Superior temporal gyrus (tissue), 1 donor: ENCODE measurements at regions not wholly inside any gene's neighbourhood (a gene's known extent, or its start where the extent isn't known, plus 50 kb on each side); places are given as distances from the start of the nearest gene placed in this dataset.
"Not testable (repeated sequence)": the region's sequence is repeated elsewhere in the genome, so short reads cannot be mapped to it uniquely, and the experiment has no call there.

Experiments
- DNase-seq: peaks from one replicate; pipeline ENCODE4 v3.0.0-alpha.2; 2016; ENCODE audit errors: extremely low spot score

GRCh38 chr18:961644-962355 lies 57.1 kb downstream of the ADCYAP1 start:
- peak; percentile 69 for DNase-seq

DNA sequence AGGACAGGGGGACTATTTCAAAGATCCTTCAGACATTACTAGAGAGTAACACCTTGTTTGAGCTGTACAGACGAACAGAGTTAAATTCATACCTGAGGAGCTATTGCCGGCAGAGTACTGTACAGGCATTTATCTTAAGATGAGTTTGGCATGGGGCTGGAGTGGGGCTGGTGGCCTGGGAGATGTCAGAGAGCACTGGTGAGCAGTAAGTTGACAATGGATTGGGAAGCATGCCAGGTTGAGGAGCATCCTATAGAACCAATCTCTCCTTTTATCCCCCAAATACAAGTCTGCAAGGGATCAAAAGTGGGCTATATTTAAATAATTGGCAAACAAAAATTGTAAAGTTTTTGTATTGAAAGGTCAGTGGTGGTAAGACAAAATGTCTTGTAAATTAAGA lies 58.6 kb downstream of the ADCYAP1 start:
- DNase-seq, result no peak

- DNase-seq, result no peak
Observed at GRCh38 chr18:965921-966758, 61.5 kb downstream of the ADCYAP1 start.

DNA sequence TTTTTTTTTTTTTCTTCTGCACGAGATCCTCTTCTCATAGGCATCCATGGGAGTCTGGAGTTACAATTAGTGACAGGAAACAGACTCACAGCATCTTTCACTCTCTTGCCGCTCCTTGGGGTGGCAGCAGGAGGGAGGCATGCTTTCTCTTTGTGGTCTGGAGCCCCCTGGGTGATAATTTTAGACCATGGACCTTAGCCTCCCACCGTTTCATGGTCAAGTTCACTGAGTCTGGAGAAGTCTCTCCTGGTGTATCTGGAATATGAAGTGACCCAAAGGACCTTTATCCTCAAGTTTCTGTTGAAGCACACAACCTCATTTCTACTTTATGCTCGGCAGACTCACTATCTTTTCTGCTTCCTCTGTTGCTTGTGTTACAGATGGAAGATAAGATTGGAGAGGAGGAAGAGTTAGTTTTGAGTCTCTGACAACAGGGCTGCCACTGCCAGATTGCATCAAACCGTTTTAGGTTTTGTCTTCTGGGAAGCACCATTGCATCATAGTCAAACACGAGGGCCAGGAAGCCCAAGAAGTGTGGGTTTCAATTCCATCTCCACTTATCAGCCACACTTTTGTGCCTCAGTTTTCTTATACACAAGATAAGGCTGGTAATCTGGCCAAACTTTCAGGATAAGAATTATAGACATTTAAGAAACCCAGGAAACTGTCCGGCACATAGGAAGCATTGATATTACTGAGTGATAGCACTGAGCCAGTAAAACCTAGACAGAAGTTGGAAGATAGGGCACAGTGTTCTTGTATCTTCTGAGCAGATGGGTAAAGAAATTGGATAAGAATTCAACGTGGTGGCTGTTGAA lies 62.3 kb downstream of the ADCYAP1 start:
- DNase-seq, result no peak

- DNase-seq, result not testable (repeated sequence)
Observed at GRCh38 chr18:968910-969309, 64.2 kb downstream of the ADCYAP1 start.

DNA sequence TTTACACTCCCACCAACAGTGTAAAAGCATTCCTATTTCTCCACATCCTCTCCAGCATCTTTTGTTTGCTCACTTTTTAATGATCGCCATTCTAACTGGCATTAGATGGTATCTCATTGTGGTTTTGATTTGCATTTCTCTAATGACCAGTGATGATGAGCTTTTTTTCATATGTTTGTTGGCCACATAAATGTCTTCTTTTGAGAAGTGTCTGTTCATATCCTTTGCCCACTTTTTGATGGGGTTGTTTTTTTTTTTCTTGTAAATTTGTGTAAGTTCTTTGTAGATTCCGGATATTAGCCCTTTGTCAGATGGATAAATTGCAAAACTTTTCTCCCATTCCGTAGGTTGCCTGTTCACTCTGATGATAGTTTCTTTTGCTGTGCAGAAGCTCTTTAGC lies 64.6 kb downstream of the ADCYAP1 start:
- DNase-seq, result not testable (repeated sequence)

- not testable (repeated sequence) for DNase-seq
Observed at GRCh38 chr18:974606-975005, 69.9 kb downstream of the ADCYAP1 start.

GRCh38 chr18:976393-977128 lies 71.9 kb downstream of the ADCYAP1 start:
- DNase-seq, result not testable (repeated sequence)

DNA sequence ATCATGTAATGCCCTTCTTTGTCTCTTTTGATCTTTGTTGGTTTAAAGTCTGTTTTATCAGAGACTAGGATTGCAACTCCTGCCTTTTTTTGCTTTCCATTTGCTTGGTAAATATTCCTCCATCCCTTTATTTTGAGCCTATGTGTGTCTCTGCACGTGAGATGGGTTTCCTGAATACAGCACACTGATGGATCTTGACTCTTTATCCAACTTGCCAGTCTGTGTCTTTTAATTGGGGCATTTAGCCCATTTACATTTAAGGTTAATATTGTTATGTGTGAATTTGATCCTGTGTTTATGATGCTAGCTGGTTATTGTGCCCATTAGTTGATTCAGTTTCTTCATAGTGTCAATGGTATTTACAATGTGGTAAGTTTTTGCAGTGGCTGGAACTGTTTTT lies 72.7 kb downstream of the ADCYAP1 start:
- not testable (repeated sequence) for DNase-seq

DNA sequence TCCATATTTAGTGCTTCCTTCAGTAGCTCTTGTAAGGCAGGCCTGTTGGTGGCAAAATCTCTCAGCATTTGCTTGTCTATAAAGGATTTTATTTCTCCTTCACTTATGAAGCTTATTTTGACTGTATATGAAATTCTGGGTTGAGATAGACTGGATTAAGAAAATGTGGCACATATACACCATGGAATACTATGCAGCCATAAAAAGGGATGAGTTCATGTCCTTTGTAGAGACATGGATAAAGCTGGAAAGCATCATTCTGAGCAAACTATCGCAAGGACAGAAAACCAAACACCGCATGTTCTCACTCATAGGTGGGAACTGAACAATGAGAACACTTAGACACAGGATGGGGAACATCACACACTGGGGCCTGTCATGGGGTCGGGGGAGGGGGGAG lies 73.1 kb downstream of the ADCYAP1 start:
- DNase-seq, result not testable (repeated sequence)

DNA sequence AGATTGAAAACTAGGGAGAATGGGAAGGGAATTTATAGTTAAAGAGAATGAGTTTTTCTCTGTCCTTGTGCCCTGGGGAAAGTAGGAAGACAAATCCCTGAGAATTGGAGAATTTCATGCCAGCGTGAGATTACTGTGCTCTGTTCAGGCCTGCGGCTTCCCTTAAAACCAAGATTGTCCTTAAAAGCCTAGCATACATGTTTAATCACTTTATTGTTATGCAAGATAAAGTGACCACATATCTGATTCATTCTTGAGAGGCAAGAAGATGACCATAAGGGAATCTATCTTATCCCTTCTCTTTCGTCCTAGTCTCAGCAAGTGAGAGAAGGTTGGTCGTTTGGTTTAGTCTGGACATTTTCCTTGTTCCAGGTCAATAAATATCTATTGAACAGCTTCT lies 75.9 kb downstream of the ADCYAP1 start:
- no peak for DNase-seq

- no peak for DNase-seq
Observed at GRCh38 chr18:984004-984403, 79.3 kb downstream of the ADCYAP1 start.

DNA sequence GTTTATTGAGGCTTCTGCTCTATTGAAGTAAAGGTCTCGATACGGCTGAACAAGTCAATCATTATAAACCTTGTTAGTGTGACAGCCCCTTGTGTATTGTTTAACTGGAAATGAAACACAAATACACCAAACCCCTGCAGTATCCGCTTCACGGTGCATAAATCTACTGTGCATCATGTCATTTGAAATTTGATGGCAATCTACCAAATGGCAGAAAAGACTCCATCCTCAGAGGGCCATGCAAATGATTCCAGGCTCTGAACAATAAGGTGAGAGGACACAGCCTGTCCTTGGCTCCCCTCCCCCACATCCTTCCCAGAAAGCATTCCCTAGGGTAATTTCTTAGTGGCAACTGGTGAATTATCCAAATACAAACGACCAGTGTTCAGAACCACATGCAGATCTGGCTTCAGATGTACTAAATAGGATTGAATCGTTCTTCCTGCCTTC lies 80.6 kb downstream of the ADCYAP1 start:
- no peak for DNase-seq

GRCh38 chr18:986051-986450 lies 81.4 kb downstream of the ADCYAP1 start:
- no peak for DNase-seq

DNA sequence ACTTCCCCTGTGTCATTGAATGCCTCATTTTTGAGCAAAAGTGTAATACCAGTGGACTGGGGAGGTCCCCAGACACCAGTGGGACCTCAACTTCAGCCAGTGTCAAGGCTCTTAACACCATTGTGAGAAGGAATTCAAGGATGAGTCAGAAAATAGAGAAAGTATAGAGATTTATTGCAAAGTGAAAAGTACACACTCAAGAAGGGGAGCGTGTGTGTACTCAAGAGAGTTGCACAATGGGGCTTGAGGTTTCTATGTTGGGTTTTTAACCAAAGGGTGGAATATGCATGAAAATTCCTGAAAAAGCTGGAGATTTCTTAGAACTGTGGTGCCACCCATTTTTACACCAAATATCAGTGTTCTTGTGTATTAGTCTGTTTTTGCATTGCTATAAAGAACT lies 81.9 kb downstream of the ADCYAP1 start:
- DNase-seq, result no peak

DNA sequence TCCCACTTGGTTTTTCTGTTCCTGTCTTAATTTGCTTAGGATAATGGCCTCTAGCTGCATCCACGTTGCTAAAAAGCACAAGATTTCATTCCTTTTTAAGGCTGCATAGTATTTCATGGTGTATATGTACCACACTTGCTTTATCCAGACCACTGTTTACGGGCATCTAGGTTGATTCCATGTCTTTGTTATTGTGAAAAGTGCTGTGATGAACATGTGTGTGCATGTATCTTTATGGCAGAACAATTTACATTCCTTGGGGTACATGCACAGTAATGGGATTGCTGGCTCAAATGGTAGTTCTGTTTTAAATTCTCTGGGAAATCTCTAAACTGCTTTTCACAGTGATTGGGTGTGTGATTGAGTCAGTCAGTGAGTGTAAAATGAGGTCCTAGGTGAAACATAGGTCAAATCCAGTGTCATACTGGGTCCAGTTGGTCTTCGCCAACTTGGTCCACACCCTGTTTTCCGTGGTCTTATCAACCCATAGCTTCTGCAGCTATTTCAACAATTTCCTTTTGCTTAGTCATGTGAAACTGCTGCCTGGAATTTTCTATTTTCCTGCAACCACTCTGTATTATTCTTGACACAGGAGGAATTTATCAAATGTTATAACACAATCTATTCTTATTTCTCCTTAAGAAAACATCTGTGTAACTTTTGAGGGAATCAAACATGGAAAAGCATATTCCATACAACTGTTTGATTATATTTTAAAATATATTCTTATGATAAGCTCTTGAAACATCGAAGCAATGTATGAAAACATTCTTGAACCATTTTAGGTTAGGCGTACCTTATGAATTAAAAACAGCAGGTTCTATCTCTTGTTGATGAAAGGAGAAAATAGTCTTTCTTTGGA lies 82.9 kb downstream of the ADCYAP1 start:
- DNase-seq, result no peak

- no peak for DNase-seq
Observed at GRCh38 chr18:989425-989824, 84.8 kb downstream of the ADCYAP1 start.

GRCh38 chr18:990197-990596 lies 85.5 kb downstream of the ADCYAP1 start:
- DNase-seq, result no peak

GRCh38 chr18:991441-991840 lies 86.8 kb downstream of the ADCYAP1 start:
- no peak for DNase-seq

- DNase-seq, result no peak
Observed at GRCh38 chr18:993560-993959, 88.9 kb downstream of the ADCYAP1 start.

DNA sequence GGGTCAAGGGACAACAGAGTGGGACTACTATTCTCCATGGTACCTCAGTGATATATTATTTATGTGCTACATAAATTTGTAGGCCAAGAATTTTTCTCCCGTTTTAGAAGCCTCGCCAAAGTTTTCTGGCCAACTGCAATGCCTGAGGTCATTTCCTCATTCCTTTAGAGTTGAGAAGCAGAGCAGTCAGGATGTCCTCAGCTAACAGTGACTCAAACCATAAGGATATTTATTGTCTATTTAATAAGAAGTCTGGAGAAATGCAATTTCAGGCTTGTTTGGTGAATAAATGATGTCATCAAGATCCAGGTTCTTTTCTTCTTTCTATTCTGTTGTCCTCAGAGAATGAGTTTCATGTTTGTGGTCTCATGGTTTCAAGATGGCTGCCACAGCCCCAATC lies 91.0 kb downstream of the ADCYAP1 start:
- DNase-seq, result no peak
